GM18502 (cell line): ENCODE measurements at regions not wholly inside any gene's neighbourhood (a gene's known extent, or its start where the extent isn't known, plus 50 kb on each side); places are given as distances from the start of the nearest gene placed in this dataset.
"Not testable (repeated sequence)": the region's sequence is repeated elsewhere in the genome, so short reads cannot be mapped to it uniquely, and the experiment has no call there.

ENCODE experiments used
- ATAC-seq: cut with Tn5 transposase; IDR thresholded peaks from one replicate; pipeline ENCODE4 v1.9.1; 2021; ENCODE audit warnings: mild to moderate bottlenecking; ENCODE audit not compliant: unreplicated experiment, poor library complexity

- ATAC-seq: no peak
Observed at GRCh38 chr11:29634244-29634643, 382.6 kb downstream of the KCNA4 start.

- no peak for ATAC-seq
Observed at GRCh38 chr11:29629286-29629685, 387.5 kb downstream of the KCNA4 start.

GRCh38 chr11:29628609-29629008 is 388.2 kb downstream of the KCNA4 start:
- no peak for ATAC-seq

- no peak for ATAC-seq
Observed at GRCh38 chr11:29627541-29627940, 389.3 kb downstream of the KCNA4 start.

- no peak for ATAC-seq
Observed at GRCh38 chr11:29623144-29623722, 393.6 kb downstream of the KCNA4 start.

- no peak for ATAC-seq
Observed at GRCh38 chr11:29616611-29617010, 400.2 kb downstream of the KCNA4 start.

GRCh38 chr11:29612423-29612822 is 404.4 kb downstream of the KCNA4 start:
- no peak for ATAC-seq

- no peak for ATAC-seq
Observed at GRCh38 chr11:29606330-29607031, 410.3 kb downstream of the KCNA4 start.

GRCh38 chr11:29600151-29600575 is 416.7 kb downstream of the KCNA4 start:
- ATAC-seq: not testable (repeated sequence)

- ATAC-seq: no peak
Observed at GRCh38 chr11:29584342-29584741, 432.5 kb downstream of the KCNA4 start.

GRCh38 chr11:29578806-29579205 is 438.0 kb downstream of the KCNA4 start:
- no peak for ATAC-seq

GRCh38 chr11:29564486-29564885 is 452.3 kb downstream of the KCNA4 start:
- ATAC-seq: no peak

GRCh38 chr11:29562183-29562582 is 454.6 kb downstream of the KCNA4 start:
- no peak for ATAC-seq

GRCh38 chr11:29553990-29554389 is 462.8 kb downstream of the KCNA4 start:
- no peak for ATAC-seq

- ATAC-seq: no peak
Observed at GRCh38 chr11:29538339-29539036, 478.3 kb downstream of the KCNA4 start.

GRCh38 chr11:29534836-29535235 is 482.0 kb downstream of the KCNA4 start:
- no peak for ATAC-seq

GRCh38 chr11:29530961-29531360 is 485.9 kb downstream of the KCNA4 start:
- ATAC-seq: no peak

- peak; percentile 84 for ATAC-seq
Observed at GRCh38 chr11:29527391-29527936, 489.4 kb downstream of the KCNA4 start.

GRCh38 chr11:29518389-29519174 is 498.2 kb downstream of the KCNA4 start:
- ATAC-seq: peak; percentile 54

- no peak for ATAC-seq
Observed at GRCh38 chr11:29511394-29511793, 505.4 kb downstream of the KCNA4 start.
